ENCODE measurements at regions not wholly inside any gene's neighbourhood (a gene's known extent, or its start where the extent isn't known, plus 50 kb on each side); places are given as distances from the start of the nearest gene placed in this dataset.

DNA sequence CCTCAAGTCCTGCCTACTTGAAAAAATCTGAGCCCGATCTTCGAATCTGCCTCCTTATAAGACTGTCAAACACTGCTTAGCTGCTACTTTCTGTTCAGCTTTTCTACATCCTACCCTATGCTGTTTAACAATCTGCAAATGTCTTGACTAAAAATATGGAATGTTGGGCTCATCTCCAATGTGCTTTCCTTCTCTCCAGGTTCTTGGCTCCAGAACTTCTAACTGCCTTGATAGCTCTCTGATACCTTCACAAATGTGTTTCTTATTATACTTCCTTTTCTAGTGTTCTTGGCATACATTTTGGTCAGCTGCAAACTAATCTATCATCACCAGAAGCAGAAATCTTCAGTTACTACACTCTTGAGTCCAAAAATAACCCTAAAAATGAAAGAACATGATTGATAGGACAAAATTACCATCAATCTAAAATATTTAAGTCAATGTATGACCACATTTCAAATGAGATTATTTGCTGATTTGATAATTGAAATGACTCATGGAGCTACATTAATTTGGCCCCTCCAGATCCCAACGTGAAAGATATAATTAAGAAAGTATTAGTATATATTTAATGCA lies 372.3 kb upstream of the MON1B start:
- TF ChIP-seq USF2 (CRISPR knock-in tag; IDR thresholded peaks at IDR 0.05) = no peak
- no peak for TF ChIP-seq CTCF (IDR thresholded peaks at IDR 0.05)
- TF ChIP-seq, protein P1, sequence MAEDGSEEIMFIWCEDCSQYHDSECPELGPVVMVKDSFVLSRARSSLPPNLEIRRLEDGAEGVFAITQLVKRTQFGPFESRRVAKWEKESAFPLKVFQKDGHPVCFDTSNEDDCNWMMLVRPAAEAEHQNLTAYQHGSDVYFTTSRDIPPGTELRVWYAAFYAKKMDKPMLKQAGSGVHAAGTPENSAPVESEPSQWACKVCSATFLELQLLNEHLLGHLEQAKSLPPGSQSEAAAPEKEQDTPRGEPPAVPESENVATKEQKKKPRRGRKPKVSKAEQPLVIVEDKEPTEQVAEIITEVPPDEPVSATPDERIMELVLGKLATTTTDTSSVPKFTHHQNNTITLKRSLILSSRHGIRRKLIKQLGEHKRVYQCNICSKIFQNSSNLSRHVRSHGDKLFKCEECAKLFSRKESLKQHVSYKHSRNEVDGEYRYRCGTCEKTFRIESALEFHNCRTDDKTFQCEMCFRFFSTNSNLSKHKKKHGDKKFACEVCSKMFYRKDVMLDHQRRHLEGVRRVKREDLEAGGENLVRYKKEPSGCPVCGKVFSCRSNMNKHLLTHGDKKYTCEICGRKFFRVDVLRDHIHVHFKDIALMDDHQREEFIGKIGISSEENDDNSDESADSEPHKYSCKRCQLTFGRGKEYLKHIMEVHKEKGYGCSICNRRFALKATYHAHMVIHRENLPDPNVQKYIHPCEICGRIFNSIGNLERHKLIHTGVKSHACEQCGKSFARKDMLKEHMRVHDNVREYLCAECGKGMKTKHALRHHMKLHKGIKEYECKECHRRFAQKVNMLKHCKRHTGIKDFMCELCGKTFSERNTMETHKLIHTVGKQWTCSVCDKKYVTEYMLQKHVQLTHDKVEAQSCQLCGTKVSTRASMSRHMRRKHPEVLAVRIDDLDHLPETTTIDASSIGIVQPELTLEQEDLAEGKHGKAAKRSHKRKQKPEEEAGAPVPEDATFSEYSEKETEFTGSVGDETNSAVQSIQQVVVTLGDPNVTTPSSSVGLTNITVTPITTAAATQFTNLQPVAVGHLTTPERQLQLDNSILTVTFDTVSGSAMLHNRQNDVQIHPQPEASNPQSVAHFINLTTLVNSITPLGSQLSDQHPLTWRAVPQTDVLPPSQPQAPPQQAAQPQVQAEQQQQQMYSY (CRISPR knock-in tag; IDR thresholded peaks at IDR 0.05) = no peak
- TF ChIP-seq NR2C2 (CRISPR knock-in tag; IDR thresholded peaks at IDR 0.05) = no peak
- TF ChIP-seq, protein P2, sequence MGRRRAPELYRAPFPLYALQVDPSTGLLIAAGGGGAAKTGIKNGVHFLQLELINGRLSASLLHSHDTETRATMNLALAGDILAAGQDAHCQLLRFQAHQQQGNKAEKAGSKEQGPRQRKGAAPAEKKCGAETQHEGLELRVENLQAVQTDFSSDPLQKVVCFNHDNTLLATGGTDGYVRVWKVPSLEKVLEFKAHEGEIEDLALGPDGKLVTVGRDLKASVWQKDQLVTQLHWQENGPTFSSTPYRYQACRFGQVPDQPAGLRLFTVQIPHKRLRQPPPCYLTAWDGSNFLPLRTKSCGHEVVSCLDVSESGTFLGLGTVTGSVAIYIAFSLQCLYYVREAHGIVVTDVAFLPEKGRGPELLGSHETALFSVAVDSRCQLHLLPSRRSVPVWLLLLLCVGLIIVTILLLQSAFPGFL (CRISPR knock-in tag; IDR thresholded peaks at IDR 0.05; ENCODE audit: borderline replicate concordance) = no peak

Measured in WTC11 (cell line).